ENCODE measurements at regions not wholly inside any gene's neighbourhood (a gene's known extent, or its start where the extent isn't known, plus 50 kb on each side); places are given as distances from the start of the nearest gene placed in this dataset.
"Not testable (repeated sequence)": the region's sequence is repeated elsewhere in the genome, so short reads cannot be mapped to it uniquely, and the experiment has no call there.

DNA sequence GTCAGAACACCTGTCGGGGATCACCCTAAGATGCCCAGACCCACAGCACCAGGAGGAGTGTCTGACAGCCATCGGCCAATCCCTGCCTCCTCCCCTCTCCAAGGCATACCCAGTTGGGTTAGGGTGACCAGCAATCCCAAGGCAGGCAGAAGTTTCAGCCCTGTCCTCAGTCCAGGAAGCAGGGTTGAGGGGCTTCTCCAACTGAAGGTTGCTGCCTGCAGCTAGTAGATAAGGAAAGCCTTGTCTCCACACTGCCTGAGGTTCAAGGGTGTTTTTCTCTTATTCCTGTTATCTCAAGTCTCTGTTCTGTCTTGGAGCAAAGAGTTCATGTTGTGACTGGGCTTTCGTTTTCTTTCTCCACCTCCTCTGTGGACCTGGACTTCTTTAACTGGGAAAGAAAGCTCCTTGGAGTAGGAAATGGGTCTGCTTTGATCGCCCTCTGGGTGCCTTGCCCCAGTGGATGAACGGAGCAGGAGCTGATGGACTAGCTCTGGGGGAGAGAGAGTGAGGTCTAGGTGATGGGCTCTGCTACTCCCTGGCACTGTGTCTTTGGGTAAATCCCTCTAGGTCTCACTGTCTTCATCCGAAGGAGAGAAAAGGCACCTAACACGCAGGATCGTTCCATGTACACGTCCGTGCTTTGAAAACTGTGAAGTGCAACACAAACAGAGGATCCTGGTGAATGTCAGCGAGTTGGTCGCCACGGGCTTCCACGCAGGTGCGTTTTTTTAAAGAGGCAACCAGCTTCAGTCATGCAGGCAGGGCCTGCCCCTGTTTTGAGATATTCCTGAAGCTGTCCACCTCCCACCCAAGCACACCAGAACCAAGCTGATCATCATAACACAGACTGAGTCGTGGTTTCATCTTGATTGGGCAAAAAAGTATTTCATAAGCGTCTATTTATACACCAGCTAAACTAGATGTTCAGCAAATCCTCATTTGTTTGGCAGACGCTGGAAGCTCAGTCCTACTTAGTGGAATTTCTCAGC lies 52.5 kb upstream of the FOXN3 start:
- DNase-seq (ENCODE audit: low spot score), result no peak

DNA sequence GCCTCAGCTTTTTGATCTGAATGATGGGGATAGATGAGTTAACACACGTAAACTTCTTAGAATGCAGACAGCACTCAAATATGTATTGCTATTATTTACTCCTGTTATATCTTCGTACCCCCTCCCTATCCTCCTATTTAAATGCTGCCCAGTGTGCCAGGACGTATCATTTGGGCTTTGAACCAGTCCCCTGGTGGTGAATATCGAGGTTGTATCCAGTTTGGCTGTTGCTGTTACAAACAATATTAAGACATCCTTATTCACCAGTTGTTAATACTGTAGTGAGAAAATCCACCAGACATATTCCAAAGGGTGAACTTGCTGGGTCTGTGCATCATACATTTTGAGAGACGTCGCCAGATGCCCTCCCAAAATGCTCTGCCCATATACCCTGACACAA lies 51.5 kb upstream of the FOXN3 start:
- DNase-seq (ENCODE audit: low spot score), result no peak

DNA sequence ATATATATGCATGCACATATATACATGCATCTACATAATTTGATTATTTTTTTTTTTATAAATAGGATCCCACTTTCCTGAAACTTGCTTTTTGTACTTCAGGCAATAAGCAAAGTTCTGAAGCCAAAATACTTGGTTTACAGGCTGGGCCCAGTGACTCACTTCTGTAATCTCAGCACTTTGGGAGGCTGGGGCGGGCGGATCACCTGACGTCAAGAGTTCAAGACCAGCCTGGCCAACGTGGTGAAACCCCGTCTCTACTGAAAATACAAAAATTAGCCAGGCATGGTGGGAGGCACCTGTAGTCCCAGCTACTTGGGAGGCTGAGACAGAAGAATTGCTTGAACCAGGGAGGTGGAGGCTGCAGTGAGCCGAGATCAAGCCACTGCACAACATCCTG lies 51.0 kb upstream of the FOXN3 start:
- not testable (repeated sequence) for DNase-seq (ENCODE audit: low spot score)

DNA sequence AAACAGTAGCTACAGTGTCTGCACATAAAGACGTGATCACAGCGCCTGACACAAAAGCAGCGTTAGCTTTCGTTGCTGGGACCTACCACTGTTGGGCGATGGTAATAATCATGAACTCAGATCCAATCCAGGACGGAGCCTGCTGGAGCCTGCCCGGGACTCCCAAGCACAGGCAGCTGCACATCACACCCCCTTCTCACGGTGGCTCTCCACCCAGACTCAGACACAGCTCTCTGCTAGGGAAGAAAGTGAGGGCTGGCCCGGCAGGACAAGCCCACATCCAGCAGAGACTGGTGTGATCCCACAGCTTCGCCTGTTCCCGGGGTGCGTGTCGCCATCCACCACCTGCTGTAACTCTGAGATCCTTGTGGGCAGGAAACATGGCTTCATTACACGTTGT lies 49.9 kb upstream of the FOXN3 start:
- DNase-seq (ENCODE audit: low spot score), result no peak
